Neural progenitor cell (in vitro differentiated cells): ENCODE measurements at regions not wholly inside any gene's neighbourhood (a gene's known extent, or its start where the extent isn't known, plus 50 kb on each side); places are given as distances from the start of the nearest gene placed in this dataset.

Experiments
- DNase-seq: peaks from one replicate; pipeline ENCODE4 v3.0.0-alpha.2; 2016; ENCODE audit warnings: low spot score
- H2AFZ ChIP-seq: fragments of 200-600 bp; sonication (generic); replicated peaks from 2 replicates; pipeline ENCODE4 v1.6.1; 2016; ENCODE audit warnings: antibody characterized with exemption
- H3F3A ChIP-seq: fragments of 200-600 bp; sonication (generic); 2 replicates; pipeline ENCODE4 v1.6.1; 2016; ENCODE audit warnings: antibody characterized with exemption, low read depth
- H3K27ac ChIP-seq: fragments of 200-600 bp; sonication (generic); 2 replicates; pipeline ENCODE4 v1.5.1; 2016; ENCODE audit warnings: mild to moderate bottlenecking
- H3K27me3 ChIP-seq: fragments of 200-600 bp; sonication (generic); 2 replicates; pipeline ENCODE4 v1.6.1; 2016; ENCODE audit warnings: mild to moderate bottlenecking, moderate library complexity
- H3K36me3 ChIP-seq: fragments of 200-600 bp; sonication (generic); 2 replicates; pipeline ENCODE4 v1.5.1; 2016
- H3K4me1 ChIP-seq: fragments of 200-600 bp; sonication (generic); 2 replicates; pipeline ENCODE4 v1.6.1; 2016; ENCODE audit warnings: mixed run types
- H3K4me2 ChIP-seq: fragments of 200-600 bp; sonication (generic); 2 replicates; pipeline ENCODE4 v1.6.1; 2016
- H3K4me3 ChIP-seq: fragments of 200-600 bp; sonication (generic); 2 replicates; pipeline ENCODE4 v1.5.1; 2016
- H3K79me2 ChIP-seq: fragments of 200-600 bp; sonication (generic); 2 replicates; pipeline ENCODE4 v1.6.1; 2016; ENCODE audit warnings: low read depth
- H3K9ac ChIP-seq: fragments of 200-600 bp; sonication (generic); 2 replicates; pipeline ENCODE4 v1.6.1; 2016
- H3K9me3 ChIP-seq: fragments of 200-600 bp; sonication (generic); 2 replicates; pipeline ENCODE4 v1.5.1; 2016; ENCODE audit warnings: low read depth
- H4K20me1 ChIP-seq: fragments of 200-600 bp; sonication (generic); 2 replicates; pipeline ENCODE4 v1.6.1; 2016; ENCODE audit warnings: low read depth
- H3K27ac Mint-ChIP-seq: 3 replicates; pipeline ENCODE4 v1.8.0; 2021; ENCODE audit warnings: mixed read lengths
- H3K27me3 Mint-ChIP-seq: 2 replicates; pipeline ENCODE4 v1.8.0; 2022; ENCODE audit warnings: low read depth, mild to moderate bottlenecking, inconsistent platforms, moderate library complexity, mixed read lengths; ENCODE audit not compliant: insufficient read depth
- H3K36me3 Mint-ChIP-seq: 3 replicates; pipeline ENCODE4 v1.8.0; 2021; ENCODE audit warnings: mixed read lengths
- H3K4me1 Mint-ChIP-seq: 3 replicates; pipeline ENCODE4 v1.8.0; 2021; ENCODE audit warnings: mixed read lengths
- H3K4me3 Mint-ChIP-seq: 3 replicates; pipeline ENCODE4 v1.8.0; 2021; ENCODE audit warnings: mild to moderate bottlenecking, moderate library complexity, mixed read lengths
- H3K9me3 Mint-ChIP-seq: 3 replicates; pipeline ENCODE4 v1.8.0; 2020; ENCODE audit warnings: mixed read lengths
- EZH2 ChIP-seq: fragments of 200-600 bp; sonication (generic); IDR thresholded peaks from 2 replicates; pipeline ENCODE4 v1.6.1; 2017; ENCODE audit warnings: antibody characterized with exemption, mild to moderate bottlenecking, moderate library complexity
- EZH2phosphoT487 ChIP-seq: fragments of 200-600 bp; sonication (generic); IDR thresholded peaks from 2 replicates; pipeline ENCODE4 v1.6.1; 2017; ENCODE audit warnings: antibody characterized with exemption
- TF ChIP-seq, protein P1 (sequence below): fragments of 200-600 bp; sonication (generic); IDR thresholded peaks from 2 replicates; pipeline ENCODE4 v1.5.1; 2017; ENCODE audit warnings: antibody characterized with exemption, mild to moderate bottlenecking

DNA sequence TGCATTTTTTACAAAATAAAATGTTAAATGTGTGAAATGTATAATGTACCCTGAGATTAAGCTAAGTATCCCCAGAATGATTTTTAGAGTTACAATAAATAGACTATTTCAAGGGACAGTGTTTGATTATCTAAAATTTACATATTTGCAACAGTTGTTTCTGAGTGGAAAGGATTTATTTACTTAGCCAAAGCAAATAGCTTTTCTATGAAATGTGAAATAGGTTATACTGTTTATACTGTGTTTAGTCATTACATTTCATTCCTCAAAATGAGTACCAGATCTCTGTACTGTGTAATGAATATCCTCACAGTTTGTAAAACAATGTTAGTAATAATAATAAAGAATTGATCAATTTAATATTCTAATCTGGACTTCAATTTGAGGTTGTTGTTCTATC is 1019.0 kb downstream of the NR2F1-AS1 start:
- Mint-ChIP-seq H3K4me1 (peaks cover 59% of the 10 kb centered on the region), H3K9me3 (no peaks in the 10 kb centered on the region), H3K27me3 (no peaks in the 10 kb centered on the region), H3K27ac (no peak overlapping the region), H3K36me3 (no peaks in the 10 kb centered on the region), H3K4me3 (no peak overlapping the region)
- Histone ChIP-seq H3K9ac (no peak overlapping the region), H3K4me3 (no peak overlapping the region), H3K9me3 (no peaks in the 10 kb centered on the region), H3F3A (peaks cover 3% of the 10 kb centered on the region), H3K36me3 (no peaks in the 10 kb centered on the region), H4K20me1 (no peaks in the 10 kb centered on the region), H3K27me3 (no peaks in the 10 kb centered on the region), H2AFZ (no peak overlapping the region), H3K4me1 (peaks cover 19% of the 10 kb centered on the region), H3K4me2 (no peak overlapping the region), H3K79me2 (no peaks in the 10 kb centered on the region), H3K27ac (no peak overlapping the region)
- DNase-seq = no peak
- TF ChIP-seq, protein P1, sequence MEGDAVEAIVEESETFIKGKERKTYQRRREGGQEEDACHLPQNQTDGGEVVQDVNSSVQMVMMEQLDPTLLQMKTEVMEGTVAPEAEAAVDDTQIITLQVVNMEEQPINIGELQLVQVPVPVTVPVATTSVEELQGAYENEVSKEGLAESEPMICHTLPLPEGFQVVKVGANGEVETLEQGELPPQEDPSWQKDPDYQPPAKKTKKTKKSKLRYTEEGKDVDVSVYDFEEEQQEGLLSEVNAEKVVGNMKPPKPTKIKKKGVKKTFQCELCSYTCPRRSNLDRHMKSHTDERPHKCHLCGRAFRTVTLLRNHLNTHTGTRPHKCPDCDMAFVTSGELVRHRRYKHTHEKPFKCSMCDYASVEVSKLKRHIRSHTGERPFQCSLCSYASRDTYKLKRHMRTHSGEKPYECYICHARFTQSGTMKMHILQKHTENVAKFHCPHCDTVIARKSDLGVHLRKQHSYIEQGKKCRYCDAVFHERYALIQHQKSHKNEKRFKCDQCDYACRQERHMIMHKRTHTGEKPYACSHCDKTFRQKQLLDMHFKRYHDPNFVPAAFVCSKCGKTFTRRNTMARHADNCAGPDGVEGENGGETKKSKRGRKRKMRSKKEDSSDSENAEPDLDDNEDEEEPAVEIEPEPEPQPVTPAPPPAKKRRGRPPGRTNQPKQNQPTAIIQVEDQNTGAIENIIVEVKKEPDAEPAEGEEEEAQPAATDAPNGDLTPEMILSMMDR = no peak
- no peak for TF ChIP-seq EZH2
- TF ChIP-seq EZH2phosphoT487 = no peak

DNA sequence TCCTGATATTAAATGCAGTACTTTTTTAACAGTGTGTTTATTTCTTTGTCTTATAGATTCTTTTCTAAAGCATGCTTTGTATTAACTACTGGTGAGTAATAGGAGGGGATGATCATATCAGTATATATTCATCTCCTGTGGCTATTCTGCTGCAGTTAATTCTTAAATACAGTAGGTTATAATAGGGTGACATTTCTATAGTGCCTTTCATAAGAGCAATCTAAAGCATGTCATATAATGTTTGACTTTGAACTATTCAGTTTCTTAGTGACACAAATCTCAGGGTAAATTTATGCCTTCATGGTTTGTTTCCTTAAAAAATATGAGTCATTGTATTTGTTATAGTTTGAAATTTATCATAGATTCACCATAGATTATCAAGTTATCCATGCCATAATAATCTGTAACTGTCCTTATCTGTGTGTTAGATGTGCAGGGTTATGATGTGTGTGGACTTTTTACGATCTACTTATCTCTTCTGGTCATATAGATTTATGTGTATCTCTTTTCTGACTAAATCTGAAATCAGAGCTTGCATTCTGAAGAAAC is 1019.5 kb downstream of the NR2F1-AS1 start:
- H3K4me2 ChIP-seq = no peak overlapping the region
- H3F3A ChIP-seq = peaks cover 3% of the 10 kb centered on the region
- H3K4me3 ChIP-seq = no peak overlapping the region
- no peaks in the 10 kb centered on the region for H4K20me1 ChIP-seq
- H3K9ac ChIP-seq = no peak overlapping the region
- no peak overlapping the region for H3K4me3 Mint-ChIP-seq
- H2AFZ ChIP-seq = no peak overlapping the region
- peaks cover 59% of the 10 kb centered on the region for H3K4me1 Mint-ChIP-seq
- H3K36me3 ChIP-seq = no peaks in the 10 kb centered on the region
- H3K79me2 ChIP-seq = no peaks in the 10 kb centered on the region
- DNase-seq = no peak
- TF ChIP-seq EZH2phosphoT487 (no peak), EZH2 (no peak)
- TF ChIP-seq, protein P1 = no peak
- peaks cover 19% of the 10 kb centered on the region for H3K4me1 ChIP-seq
- H3K36me3 Mint-ChIP-seq = no peaks in the 10 kb centered on the region
- H3K9me3 ChIP-seq = no peaks in the 10 kb centered on the region
- no peak overlapping the region for H3K27ac ChIP-seq
- no peaks in the 10 kb centered on the region for H3K27me3 ChIP-seq
- H3K27me3 Mint-ChIP-seq = no peaks in the 10 kb centered on the region
- peaks cover 4% of the 10 kb centered on the region for H3K9me3 Mint-ChIP-seq
- no peak overlapping the region for H3K27ac Mint-ChIP-seq

DNA sequence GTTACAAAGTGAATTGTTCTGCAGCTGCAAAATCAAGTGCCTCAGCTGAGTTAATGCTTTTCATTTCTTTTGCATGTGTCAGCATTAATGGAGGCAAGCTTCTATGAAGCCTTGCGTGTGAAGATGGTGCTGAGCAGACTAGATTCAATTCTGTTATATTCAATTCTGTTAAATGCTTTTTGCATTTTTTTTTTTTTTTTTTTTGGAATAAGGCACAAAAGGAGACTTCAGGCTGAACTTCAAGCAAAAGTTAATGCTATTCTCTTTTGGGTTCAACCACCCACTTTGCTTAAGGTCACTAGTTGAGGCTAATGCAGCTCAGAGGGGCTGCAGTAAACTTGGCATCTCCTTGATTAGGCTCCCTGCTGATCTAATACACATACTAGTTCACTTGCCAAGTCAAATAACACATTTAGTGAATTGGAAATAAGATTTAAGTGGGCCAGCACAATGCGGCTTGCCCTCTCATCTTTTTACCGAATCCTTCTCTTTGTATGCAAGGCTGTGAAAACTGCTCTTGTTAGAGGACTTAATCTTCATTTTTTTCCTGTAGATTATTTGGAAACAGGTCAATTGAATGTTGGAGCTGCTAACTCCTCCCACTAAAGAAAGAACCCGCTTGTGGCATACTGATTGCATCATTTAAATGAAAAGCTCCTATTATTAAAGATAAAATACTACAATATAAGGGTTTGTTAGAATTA is 1020.2 kb downstream of the NR2F1-AS1 start:
- H3K36me3 Mint-ChIP-seq = no peaks in the 10 kb centered on the region
- Histone ChIP-seq H3K27ac (no peak overlapping the region), H3K4me1 (peaks cover 19% of the 10 kb centered on the region)

More for the DNA sequence above, 1020.2 kb downstream of the NR2F1-AS1 start:
- Histone ChIP-seq H3F3A (peaks cover 3% of the 10 kb centered on the region), H3K4me2 (no peak overlapping the region), H3K36me3 (no peaks in the 10 kb centered on the region), H3K9me3 (no peaks in the 10 kb centered on the region), H2AFZ (no peak overlapping the region), H3K4me3 (no peak overlapping the region), H3K27me3 (no peaks in the 10 kb centered on the region), H3K9ac (no peak overlapping the region), H3K79me2 (no peaks in the 10 kb centered on the region), H4K20me1 (no peaks in the 10 kb centered on the region)
- H3K27me3 Mint-ChIP-seq = no peaks in the 10 kb centered on the region
- no peak for DNase-seq
- TF ChIP-seq, protein P1 = no peak
- no peak for TF ChIP-seq EZH2
- no peak for TF ChIP-seq EZH2phosphoT487
- peaks cover 4% of the 10 kb centered on the region for H3K9me3 Mint-ChIP-seq
- H3K27ac Mint-ChIP-seq = peak overlapping the region; percentile 32
- peaks cover 54% of the 10 kb centered on the region for H3K4me1 Mint-ChIP-seq
- no peak overlapping the region for H3K4me3 Mint-ChIP-seq
